ENCODE measurements at regions not wholly inside any gene's neighbourhood (a gene's known extent, or its start where the extent isn't known, plus 50 kb on each side); places are given as distances from the start of the nearest gene placed in this dataset.
A peak's percentile ranks its signal among the peaks of the same experiment; 100 is the strongest.
"Not testable (repeated sequence)": the region's sequence is repeated elsewhere in the genome, so short reads cannot be mapped to it uniquely, and the experiment has no call there.

DNA sequence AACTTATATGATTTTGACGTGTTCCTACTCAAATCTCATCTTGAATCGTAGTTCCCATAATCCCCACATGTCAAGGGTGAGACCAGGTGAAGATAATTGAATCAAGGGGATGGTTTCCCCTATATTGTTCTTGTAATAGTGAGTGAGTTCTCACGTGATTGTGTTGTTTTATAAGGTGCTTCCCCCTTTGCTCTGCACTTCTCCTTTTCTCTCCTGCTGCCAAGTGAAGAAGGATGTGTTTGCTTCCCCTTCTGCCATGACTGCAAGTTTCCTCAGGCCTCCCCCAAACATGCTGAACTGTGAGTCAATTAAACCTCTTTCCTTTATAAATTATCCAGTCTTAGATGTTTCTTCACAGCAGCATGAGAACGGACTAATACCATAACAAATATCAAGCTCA is 83.2 kb downstream of the MANEA start:
- no peak for DNase-seq

DNA sequence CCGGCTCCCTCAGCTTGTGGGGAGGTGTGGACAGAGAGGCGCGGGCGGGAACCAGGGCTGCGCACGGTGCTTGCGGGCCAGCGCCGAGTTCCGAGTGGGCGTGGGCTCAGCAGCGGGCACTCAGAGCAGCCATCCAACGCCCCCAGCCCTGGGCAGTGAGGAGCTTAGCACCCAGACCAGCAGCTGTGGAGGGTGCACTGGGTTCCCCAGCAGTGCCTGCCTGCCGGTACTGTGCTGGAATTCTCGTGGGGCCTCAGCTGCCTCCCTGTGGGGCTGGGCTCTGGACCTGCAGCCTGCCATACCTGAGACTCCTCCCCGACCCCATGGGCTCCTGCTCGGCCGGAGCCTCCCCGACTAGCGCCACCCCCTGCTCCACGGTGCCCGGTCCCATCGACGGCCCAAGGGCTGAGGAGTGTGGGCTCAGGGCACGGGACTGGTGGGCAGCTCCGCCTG is 92.7 kb downstream of the MANEA start:
- DNase-seq: no peak

DNA sequence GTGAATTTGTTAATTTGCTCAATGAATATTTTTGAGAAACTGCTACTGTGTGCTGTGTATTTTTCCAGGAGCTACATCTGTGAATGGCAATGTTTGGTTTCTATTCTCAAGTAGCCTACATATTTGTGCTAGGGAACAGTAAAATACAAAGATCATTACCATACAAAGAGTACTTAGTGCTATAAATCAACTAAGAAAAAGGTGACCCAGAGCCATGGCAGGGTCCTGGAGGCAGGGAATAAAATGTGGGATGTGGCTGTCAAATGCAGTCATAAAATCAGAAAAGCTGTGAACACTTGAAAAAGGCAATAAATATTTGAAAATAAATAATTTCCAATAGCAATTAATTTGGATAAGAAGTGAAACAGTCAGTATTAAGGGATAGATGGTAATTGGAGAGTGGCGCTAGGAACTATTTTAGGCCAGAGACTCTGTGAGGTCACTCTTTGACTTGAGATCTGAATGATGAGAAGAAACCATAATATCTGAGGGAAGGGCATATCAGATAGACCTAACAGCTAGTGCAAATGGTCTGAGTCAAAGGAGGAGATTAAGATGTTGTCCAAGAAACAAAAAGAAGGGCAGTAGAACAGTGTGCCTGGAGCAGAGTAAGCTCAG is 98.8 kb downstream of the MANEA start:
- DNase-seq: no peak

DNA sequence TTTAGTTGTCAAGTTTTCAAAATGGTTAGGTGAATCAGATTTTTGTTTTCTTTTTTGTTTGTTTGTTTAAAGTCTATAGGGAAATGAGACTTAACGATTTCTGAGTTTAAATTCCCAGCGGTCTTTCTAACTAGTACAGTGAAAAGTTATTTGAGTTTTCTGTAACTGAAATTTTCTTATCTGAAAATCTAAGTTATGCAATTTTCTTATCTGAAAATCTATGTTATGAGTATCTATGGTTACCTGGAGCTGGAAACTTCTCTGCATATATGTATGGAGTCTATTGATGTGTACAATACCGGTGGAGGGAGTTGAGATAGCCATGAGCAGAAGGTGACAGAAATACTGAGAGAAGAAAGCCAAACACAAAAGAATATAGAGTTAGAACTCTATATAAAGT is 102.6 kb downstream of the MANEA start:
- DNase-seq: no peak

DNA sequence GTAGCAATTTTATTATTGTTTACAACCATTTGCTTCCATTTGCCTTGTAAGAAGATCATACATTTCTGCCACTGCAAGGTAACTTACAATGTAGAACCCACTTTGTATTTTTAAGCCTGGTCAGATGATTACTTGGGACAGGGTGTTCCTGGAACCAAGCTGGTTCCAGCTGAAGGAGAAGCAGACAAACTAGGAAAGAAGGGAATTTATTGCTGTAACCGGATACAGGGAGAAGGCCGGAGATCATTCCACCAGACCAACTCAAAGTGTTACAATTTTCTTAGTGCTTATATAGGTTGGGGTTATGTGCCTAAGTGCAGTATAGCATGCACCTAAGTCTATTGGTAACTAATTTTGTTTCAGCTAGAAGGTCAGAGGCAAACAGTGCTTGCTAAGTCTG is 104.4 kb downstream of the MANEA start:
- DNase-seq: no peak

DNA sequence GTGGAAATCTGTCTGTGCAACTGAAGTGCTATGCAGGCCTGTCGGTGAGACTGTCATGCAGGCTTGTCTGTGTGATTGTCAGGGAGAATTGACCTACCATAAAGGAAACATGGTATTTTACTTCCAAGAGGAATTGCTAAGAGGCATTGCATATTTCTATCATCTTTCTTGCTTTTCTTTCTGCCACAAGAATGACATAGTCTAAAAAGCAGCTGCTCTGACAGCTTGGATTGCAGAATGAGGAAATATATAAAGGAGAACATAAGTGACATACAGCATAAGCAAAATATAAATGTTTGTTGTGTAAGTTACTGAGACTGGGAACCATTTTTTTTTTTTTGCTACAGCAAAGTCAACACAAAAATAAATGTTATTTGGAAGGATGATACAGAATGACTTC is 105.1 kb downstream of the MANEA start:
- no peak for DNase-seq

DNA sequence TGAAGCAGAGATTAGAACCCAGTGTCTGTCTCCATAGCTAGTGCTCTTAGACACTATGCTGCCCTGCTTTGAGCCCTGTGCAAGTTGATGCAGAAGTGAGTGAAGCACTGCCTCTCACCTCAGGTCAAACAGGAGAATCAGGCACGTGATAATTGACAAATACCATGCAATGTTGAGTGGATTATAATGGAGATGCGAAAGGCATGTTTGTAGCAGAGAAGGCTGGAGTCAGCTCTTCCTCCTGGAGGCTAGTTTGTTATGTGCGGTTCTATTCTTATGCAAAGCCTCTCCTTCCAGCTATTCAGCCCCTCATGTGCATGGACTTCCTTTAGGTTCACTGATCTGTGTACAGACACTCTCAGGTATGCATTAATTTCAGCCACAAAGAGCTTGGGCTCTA is 108.5 kb downstream of the MANEA start:
- DNase-seq: no peak

DNA sequence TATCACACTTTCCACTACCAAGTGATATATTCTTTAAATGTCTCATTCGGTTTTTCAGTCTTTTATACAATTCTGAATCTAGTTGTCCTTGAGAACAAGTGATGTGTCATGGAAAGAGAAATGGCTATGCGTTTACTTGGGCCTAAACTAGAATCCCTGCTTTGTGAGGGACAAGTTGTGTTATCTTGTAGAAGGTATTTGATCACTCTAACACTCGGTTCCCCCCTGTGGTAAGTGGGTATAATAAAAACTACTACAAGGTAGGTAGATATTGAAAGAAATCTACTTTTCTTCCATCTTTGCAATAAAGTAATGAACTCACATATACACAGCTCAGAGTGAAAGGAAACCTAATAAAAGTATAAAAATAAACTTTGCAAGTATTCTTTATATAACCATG is 108.9 kb downstream of the MANEA start:
- DNase-seq: no peak

DNA sequence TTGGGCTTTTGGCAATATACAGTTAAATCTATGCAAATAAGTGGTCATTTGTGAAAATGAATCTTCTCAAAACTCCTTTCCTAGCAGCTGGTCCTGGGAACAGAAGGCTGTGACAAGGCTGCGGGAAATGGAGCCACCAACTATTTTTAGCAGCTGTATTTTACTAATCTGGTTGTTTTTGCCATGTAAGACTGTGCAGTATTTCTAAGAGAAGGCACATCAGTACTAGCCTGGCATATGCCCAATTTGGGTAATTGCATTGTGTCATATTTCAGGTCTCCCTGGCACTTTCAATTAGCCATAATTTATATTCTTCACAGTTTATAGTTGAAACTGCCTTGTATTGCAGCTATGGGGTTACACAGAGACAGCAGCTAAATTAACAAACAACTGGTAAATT is 109.6 kb downstream of the MANEA start:
- DNase-seq: peak; percentile 71

DNA sequence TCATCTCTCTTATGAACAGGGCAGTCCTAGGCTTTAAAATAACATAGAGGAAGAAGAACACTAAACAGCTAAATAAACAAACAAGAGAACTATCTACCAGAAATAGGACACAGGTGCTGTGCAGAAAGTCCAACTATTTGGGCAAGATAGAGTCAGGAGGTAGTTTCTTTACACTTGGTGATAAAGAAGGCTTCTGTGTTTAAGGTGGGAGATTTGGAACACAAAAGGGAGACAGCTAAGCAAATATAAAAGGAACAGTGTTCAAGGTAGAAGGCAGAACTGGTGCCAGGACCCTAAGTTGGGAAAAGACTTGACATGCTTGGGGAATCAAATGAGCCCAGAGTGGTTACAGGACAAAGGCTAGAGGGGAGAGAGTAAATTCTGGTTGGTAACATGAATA is 110.5 kb downstream of the MANEA start:
- no peak for DNase-seq

DNA sequence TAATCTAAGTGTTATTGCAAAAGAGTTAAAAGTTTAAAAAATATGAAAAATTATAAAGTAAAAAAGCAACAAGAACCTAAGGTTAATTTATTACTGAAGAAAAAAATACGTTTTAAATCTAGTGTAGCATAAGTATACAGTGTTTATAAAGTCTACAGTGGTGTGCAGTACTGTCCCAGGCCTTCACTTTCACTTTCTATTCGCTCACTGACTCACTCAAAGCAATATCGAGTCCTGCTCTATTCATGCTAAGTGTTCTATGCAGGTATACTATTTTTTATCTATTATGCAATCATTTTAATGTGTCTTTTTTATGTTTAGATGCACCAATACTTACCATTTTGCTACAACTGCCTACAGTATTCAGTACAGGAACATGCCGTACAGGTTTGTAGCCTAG is 113.0 kb downstream of the MANEA start:
- DNase-seq: no peak

DNA sequence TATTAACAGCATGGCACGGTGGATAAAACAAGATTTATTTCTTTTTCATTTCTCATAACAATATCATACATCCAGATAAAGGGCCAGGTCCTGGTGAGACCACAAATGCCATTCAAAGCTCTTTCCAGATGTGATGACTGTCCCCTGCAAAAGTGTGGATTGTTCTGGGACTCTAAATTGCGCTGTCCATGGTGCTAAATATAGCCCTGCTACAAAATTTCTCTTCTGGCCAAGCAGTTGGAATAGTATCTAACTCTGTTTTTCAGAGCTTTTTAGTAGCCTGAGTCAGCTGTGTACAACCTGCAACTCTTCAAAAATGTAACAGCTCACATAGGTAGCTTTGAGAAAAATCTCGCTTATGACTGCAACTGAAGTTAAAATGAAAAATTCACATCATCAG is 115.8 kb downstream of the MANEA start:
- DNase-seq: no peak

DNA sequence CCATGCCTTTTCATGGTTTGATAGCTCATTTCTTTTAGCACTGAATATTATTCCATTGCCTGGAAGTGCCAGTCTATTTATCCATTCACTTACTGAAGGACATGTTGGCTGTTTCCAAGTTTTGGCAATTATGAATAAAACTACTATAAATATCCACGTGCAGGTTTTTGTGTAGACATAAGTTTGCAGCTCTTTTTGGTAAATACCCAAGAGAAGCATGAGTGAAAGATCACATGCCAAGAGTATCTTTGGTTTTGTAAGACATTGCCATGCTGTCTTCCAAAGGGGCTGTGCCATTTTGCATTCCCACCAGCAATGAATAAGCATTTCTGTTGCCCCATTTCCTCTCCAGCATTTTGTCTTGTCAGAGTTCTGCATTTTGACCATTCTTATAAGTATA is 120.9 kb downstream of the MANEA start:
- DNase-seq: peak; percentile 60

DNA sequence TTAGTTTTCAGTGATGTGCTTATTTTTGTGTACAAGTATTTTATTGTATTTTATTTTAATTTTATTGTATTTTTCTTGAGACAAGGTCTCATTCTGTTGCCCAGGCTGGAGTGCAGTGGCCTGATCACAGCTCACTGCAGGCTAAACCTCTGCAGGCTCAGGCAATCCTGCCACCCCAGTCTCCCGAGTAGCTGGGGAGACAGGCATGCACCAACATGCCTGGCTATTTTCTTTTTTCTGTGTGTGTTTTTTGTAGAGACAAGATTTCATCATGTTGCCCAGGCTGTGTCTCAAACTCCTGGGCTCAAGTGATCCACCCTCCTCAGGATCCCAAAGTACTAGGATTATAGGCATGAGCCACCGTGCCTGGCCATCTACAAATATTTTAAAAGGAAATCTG is 146.3 kb downstream of the MANEA start:
- DNase-seq: no peak

DNA sequence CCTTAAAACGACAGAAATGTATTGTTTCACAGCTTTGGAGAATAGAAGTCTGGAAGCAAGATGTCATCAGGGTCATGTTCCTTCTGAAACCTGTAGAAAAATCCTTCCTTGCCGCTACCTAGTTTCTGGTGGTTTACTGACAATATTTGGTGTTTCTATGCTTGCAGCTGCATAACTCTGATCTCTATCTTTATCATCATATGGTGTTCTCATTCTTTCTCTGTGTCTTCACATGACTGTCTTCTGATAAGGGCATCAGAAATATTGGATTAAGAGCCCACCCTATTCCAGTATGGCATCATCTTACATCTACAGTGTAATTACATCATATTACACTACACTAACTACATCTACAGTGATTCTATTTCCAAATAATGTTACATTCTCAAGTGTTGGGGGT is 148.0 kb downstream of the MANEA start:
- no peak for DNase-seq

DNA sequence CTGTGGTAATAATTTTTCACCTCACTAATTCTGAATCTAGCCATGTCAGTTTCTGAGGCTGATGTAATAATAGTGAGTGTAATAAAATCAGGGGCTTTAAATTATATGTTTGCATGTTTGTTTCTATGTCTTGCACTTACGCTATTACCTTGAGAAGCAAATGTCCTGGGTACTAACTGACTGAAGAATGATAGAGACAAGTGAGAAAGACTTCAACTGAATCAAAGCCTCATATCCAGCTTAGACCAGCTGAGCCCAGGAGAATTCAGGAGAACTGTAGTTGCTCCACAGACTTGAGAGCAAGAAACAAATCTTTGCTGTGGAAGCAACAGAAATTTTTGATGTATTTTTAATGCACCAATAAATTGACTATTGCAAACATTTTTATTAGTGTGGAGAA is 162.8 kb downstream of the MANEA start:
- no peak for DNase-seq

DNA sequence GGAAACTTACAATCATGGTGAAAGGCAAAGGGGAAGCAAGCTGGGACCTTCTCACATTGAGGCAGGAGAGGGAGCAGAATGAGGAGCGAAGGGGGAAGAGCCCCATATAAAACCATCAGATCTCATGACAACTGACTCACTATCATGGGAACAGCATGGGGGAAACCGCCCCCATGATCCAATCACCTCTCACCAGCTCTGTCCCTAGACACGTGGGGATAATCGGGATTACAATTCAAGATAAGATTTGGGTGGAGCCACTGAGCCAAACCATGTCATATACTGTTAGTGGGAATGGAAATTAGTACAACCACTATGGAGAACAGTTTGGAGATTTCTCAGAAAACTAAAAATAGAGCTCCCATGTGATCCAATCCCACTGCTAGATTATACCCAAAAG is 163.7 kb downstream of the MANEA start:
- DNase-seq: no peak

DNA sequence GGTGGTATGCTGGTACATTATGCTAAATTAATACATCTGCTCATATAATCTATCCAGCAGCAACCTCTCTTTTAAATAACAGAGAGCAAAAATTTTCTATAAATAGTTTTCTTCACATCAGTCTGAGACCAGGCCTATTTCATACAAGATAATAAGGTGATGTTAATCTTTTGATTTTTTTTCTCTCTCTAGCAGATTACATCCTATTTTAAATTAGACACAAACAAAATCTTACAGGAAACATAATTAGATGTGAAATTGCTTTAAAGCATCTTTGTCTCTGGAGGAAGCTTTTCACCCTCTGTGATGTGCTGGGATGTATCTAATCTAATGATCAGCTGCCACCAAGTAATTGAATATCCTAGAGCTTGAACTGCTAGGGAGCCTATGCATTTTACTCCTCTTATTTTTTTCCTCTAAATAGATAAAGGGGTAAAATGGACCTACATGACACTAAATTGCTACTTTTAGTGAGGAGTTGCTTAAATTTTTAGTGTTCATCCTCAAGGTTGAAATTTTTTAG is 165.5 kb downstream of the MANEA start:
- no peak for DNase-seq

DNA sequence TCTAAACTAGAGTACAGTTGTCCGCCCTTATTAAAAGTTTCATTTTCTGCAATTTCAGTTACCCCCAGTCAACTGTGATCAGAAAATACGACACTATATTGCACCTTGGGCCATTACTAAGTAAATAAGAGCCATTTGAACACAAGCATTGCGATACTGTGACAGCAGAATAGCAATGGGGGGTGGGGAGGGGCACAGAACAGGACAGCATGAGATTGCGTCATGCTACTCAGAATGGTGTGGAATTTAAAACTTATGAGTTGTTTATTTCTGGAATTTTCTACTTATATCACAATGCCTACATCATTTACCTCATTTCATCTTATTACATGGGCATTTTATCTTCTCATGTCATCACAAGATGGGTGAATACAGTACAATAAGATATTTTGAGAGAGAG is 166.3 kb downstream of the MANEA start:
- DNase-seq: no peak

DNA sequence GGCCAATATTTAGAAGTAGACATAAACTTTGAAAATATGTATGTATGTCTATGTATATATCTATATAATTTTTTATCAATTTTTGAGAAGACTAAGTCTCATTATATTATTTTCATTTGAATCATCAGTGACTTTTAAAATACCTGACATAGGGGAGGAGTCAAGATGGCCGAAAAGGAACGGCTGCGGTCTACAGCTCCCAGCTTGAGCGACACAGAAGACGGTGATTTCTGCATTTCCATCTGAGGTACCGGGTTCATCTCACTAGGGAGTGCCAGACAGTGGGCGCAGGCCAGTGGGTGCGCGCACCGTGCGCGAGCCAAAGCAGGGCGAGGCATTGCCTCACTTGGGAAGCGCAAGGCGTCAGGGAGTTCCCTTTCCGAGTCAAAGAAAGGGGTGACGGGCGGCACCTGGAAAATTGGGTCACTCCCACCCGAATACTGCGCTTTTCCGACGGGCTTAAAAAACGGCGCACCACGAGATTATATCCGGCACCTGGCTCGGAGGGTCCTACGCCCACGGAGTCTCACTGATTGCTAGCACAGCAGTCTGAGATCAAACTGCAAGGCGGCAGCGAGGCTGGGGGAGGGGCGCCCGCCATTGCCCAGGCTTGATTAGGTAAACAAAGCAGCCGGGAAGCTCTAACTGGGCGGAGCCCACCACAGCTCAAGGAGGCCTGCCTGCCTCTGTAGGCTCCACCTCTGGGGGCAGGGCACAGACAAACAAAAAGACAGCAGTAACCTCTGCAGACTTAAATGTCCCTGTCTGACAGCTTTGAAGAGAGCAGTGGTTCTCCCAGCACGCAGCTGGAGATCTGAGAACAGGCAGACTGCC is 181.1 kb downstream of the MANEA start:
- not testable (repeated sequence) for DNase-seq

DNA sequence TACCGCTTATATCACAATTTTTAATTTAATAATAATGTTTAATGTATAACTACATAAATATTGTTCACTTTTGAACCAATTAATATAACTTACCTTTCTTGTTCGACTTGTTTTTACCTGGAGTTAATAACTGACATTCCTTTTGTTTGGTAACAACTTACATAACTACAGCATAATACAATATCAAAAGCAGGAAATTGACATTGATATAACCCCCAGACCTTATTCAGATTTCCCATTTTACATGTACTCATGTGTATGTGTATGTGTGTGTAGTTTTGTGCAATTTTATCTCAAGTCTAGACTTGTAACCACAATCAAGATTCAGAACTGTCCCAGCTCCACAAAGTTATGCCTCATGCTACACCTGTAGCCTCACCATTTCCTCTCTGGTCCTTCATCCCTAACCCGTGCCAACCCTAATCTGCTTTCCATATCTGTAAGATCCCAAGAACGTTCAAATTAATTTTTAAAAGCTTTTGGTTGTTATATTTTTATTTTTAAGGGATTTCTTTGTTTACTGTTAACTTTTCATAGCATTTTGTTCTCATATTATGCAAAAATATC is 190.6 kb downstream of the MANEA start:
- DNase-seq: no peak

DNA sequence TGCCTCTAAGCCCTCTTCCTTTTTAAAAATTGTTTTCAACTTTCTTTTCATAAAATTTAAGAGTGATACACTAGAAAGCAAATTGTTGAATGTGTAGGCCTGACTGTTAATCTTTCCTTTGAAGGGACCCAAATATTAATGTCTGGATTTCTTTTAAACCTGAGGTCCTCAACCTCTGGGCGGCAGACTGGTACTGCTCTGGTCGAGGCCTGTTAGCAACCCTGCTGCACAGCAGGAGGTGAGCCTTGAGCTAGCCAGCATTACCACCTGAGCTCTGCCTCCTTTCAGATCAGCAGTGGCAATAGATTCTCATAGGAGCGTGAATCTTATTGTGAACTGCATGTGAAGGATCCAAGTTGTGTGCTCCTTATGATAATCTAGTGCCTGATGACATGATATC is 191.2 kb downstream of the MANEA start:
- DNase-seq: no peak

DNA sequence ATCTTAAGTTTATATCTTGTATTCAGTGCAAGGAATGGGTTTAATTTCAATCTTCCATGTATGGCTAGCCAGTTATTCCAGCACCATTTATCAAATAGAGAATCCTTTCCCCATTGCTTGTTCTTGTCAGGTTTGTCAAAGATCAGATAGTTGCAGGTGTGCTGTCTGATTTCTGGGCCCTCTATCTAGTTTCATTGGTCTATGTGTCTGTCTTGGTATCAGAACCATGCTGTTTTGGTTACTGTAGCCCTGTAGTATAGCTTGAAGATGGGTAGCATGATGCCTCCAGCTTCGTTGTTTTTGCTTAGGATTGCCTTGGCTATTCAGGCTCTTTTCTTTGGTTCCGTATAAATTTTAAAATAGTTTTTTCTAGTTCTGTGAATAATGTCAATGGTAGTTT is 200.0 kb downstream of the MANEA start:
- DNase-seq: no peak

DNA sequence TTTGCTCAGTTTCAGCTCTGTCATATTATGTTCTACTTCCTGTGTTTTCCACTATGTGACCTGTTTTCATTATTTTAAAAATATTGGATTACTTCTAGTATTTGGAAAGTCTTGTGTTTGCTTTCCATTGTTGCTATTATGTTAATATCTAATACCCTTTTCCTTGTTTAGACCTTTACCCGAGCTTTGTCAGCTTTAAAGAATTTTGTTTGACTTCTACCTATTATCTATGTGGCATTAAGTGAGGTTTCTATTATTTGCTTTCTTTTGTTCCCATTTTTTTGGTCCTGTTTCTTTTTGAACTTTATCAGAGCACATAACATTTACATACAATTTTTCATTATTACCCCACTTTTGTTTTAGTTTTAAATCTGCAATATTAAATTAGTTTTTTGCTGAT is 202.7 kb downstream of the MANEA start:
- DNase-seq: no peak
